Central memory CD8-positive, alpha-beta T cell (primary cell): ENCODE measurements at regions not wholly inside any gene's neighbourhood (a gene's known extent, or its start where the extent isn't known, plus 50 kb on each side); places are given as distances from the start of the nearest gene placed in this dataset.

Experiments used
- ATAC-seq: fragments of 150-1000 bp; cut with Tn5 transposase; replicated peaks from 2 replicates; pipeline ENCODE4 v1.10.0; 2022; ENCODE audit warnings: mild to moderate bottlenecking, moderate FRiP score, moderate number of reproducible peaks; ENCODE audit not compliant: poor library complexity, severe bottlenecking; ENCODE audit errors: extremely low read depth
- DNase-seq, 2 donors: peaks; one replicate each; pipeline ENCODE4 v3.0.0; 2021; ENCODE audit warnings: low spot score in 2 of 2
- H3K27ac Mint-ChIP-seq: one replicate; pipeline ENCODE4 v1.8.0; 2022; ENCODE audit warnings: low read depth, mild to moderate bottlenecking, moderate library complexity, mixed read lengths
- H3K27me3 Mint-ChIP-seq: one replicate; pipeline ENCODE4 v1.8.0; 2022; ENCODE audit warnings: mixed read lengths
- H3K36me3 Mint-ChIP-seq: one replicate; pipeline ENCODE4 v1.8.0; 2022; ENCODE audit warnings: mild to moderate bottlenecking, moderate library complexity, mixed read lengths; ENCODE audit not compliant: insufficient read depth
- H3K4me1 Mint-ChIP-seq: one replicate; pipeline ENCODE4 v1.8.0; 2022; ENCODE audit warnings: mixed read lengths
- H3K4me3 Mint-ChIP-seq: one replicate; pipeline ENCODE4 v1.8.0; 2022; ENCODE audit warnings: mild to moderate bottlenecking, moderate library complexity, mixed read lengths
- H3K9me3 Mint-ChIP-seq: one replicate; pipeline ENCODE4 v1.8.0; 2022; ENCODE audit warnings: mixed read lengths

DNA sequence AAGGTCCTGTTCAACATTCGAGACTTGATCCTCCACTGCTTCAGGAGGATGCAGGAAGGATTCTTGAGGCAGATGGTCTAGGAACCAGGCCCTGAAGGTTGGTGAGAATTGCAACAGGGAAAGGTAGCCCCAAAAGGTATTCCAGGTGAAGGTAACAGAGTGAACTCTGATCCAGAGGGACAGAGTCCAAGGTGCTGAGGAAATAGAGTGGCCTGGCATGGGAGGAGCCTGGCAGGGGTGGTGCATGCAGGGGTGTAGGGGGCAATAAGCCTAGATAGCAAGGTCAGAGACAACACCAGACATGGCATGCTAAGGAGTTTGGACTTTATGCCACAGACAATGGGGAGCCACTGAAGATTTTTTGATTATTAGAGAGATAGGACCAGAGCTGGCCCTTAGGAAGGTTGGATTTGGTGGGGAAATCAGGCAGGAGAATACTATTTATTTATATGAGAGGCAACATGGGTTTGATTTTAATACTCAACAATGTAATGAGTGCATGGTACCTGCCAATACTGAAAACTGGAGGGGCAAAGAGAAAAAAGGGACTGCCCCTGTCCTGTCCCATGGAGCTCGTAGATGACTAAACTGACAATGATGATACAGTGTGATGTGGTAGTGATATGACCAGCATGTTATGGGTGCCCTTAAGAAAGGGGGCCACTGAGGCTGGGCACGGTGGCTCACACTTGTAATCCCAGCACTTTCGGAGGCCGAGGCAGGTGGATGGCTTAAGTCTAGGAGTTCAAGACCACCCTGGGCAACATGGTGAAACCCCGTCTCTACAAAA is 50.5 kb upstream of the TMED10 start:
- Mint-ChIP-seq H3K4me3 (no peak overlapping the region), H3K9me3 (no peaks in the 10 kb centered on the region), H3K4me1 (peaks cover 58% of the 10 kb centered on the region), H3K36me3 (peaks cover 6% of the 10 kb centered on the region), H3K27me3 (no peaks in the 10 kb centered on the region), H3K27ac (peak overlapping the region; percentile 11)
- DNase-seq (no peak), ATAC-seq (no peak)
